Left hindlimb (tissue), 1 donor: ENCODE measurements at regions not wholly inside any gene's neighbourhood (a gene's known extent, or its start where the extent isn't known, plus 50 kb on each side); places are given as distances from the start of the nearest gene placed in this dataset.

Experiments
- DNase-seq: peaks from one replicate; pipeline ENCODE4 v3.0.0-alpha.2; 2018

- DNase-seq: no peak
Measured at GRCh38 chr12:19021646-19022045, 107.9 kb upstream of the PLEKHA5 start.

- no peak for DNase-seq
Measured at GRCh38 chr12:19025582-19025981, 104.0 kb upstream of the PLEKHA5 start.

GRCh38 chr12:19026034-19026433 lies 103.5 kb upstream of the PLEKHA5 start:
- DNase-seq: no peak

GRCh38 chr12:19026614-19027488 lies 102.7 kb upstream of the PLEKHA5 start:
- DNase-seq: no peak

- DNase-seq: no peak
Measured at GRCh38 chr12:19030180-19030579, 99.4 kb upstream of the PLEKHA5 start.

GRCh38 chr12:19030603-19031002 lies 98.9 kb upstream of the PLEKHA5 start:
- no peak for DNase-seq

- no peak for DNase-seq
Measured at GRCh38 chr12:19031032-19031431, 98.5 kb upstream of the PLEKHA5 start.

GRCh38 chr12:19032826-19033225 lies 96.7 kb upstream of the PLEKHA5 start:
- DNase-seq: no peak

GRCh38 chr12:19033244-19033643 lies 96.3 kb upstream of the PLEKHA5 start:
- DNase-seq: no peak

- DNase-seq: no peak
Measured at GRCh38 chr12:19034937-19035336, 94.6 kb upstream of the PLEKHA5 start.

GRCh38 chr12:19035536-19035935 lies 94.0 kb upstream of the PLEKHA5 start:
- DNase-seq: no peak

- DNase-seq: no peak
Measured at GRCh38 chr12:19036673-19037357, 92.7 kb upstream of the PLEKHA5 start.

- DNase-seq: no peak
Measured at GRCh38 chr12:19038209-19038608, 91.3 kb upstream of the PLEKHA5 start.

GRCh38 chr12:19039515-19039914 lies 90.0 kb upstream of the PLEKHA5 start:
- no peak for DNase-seq

- DNase-seq: no peak
Measured at GRCh38 chr12:19042221-19042620, 87.3 kb upstream of the PLEKHA5 start.

GRCh38 chr12:19044430-19044829 lies 85.1 kb upstream of the PLEKHA5 start:
- no peak for DNase-seq

- DNase-seq: no peak
Measured at GRCh38 chr12:19044891-19045290, 84.6 kb upstream of the PLEKHA5 start.

GRCh38 chr12:19045426-19045825 lies 84.1 kb upstream of the PLEKHA5 start:
- no peak for DNase-seq

- DNase-seq: no peak
Measured at GRCh38 chr12:19048943-19049342, 80.6 kb upstream of the PLEKHA5 start.

- no peak for DNase-seq
Measured at GRCh38 chr12:19052689-19053088, 76.8 kb upstream of the PLEKHA5 start.

GRCh38 chr12:19053218-19053617 lies 76.3 kb upstream of the PLEKHA5 start:
- DNase-seq: no peak

GRCh38 chr12:19054035-19054434 lies 75.5 kb upstream of the PLEKHA5 start:
- no peak for DNase-seq

- DNase-seq: no peak
Measured at GRCh38 chr12:19055589-19055988, 73.9 kb upstream of the PLEKHA5 start.
